Astrocyte (in vitro differentiated cells and primary cell): ENCODE measurements at regions not wholly inside any gene's neighbourhood (a gene's known extent, or its start where the extent isn't known, plus 50 kb on each side); places are given as distances from the start of the nearest gene placed in this dataset.

Source experiments
- DNase-seq: peaks from one replicate; pipeline ENCODE4 v3.0.0-alpha.2; 2010; ENCODE audit warnings: low read depth
- FAIRE-seq: peaks from 2 replicates; lab custom pipeline; 2011; peaks lifted over from hg19 to GRCh38; lab: Jason Lieb, UNC
- H2AFZ ChIP-seq: 2 replicates; pipeline ENCODE4 v1.6.0; 2012; ENCODE audit warnings: low read depth, low read length, inconsistent platforms
- H3K27ac ChIP-seq: 2 replicates; pipeline ENCODE4 v1.5.1; 2011; ENCODE audit warnings: low read depth, low read length, inconsistent platforms
- H3K27me3 ChIP-seq: 2 replicates; pipeline ENCODE4 v1.6.0; 2011; ENCODE audit warnings: low read length, inconsistent platforms; ENCODE audit not compliant: insufficient read depth
- H3K36me3 ChIP-seq: 2 replicates; pipeline ENCODE4 v1.5.1; 2011; ENCODE audit warnings: low read length, inconsistent platforms; ENCODE audit not compliant: insufficient read depth
- H3K4me1 ChIP-seq: 2 replicates; pipeline ENCODE4 v1.5.1; 2011; ENCODE audit warnings: low read length, inconsistent platforms; ENCODE audit not compliant: insufficient read depth
- H3K4me2 ChIP-seq: 2 replicates; pipeline ENCODE4 v1.6.0; 2012; ENCODE audit warnings: low read length, inconsistent platforms
- H3K4me3 ChIP-seq: 2 replicates; pipeline ENCODE4 v1.5.1; 2011; ENCODE audit warnings: low read depth, mild to moderate bottlenecking, low read length, inconsistent platforms; ENCODE audit not compliant: insufficient read depth
- H3K79me2 ChIP-seq: 2 replicates; pipeline ENCODE4 v1.6.0; 2012; ENCODE audit warnings: mild to moderate bottlenecking, low read length, inconsistent platforms; ENCODE audit not compliant: insufficient read depth
- H3K9ac ChIP-seq: 2 replicates; pipeline ENCODE4 v1.6.0; 2012; ENCODE audit warnings: mild to moderate bottlenecking, low read length, inconsistent platforms
- H3K9me3 ChIP-seq: 2 replicates; pipeline ENCODE4 v1.5.1; 2012; ENCODE audit warnings: low read depth, mild to moderate bottlenecking, low read length, inconsistent platforms; ENCODE audit not compliant: insufficient read depth
- H4K20me1 ChIP-seq: 2 replicates; pipeline ENCODE4 v1.6.0; 2012; ENCODE audit warnings: low read length, inconsistent platforms; ENCODE audit not compliant: insufficient read depth
- H3K27ac Mint-ChIP-seq: one replicate; pipeline ENCODE4 v1.8.0; 2021; ENCODE audit warnings: mild to moderate bottlenecking, mixed read lengths; ENCODE audit not compliant: unreplicated experiment
- H3K27me3 Mint-ChIP-seq: one replicate; pipeline ENCODE4 v1.8.0; 2021; ENCODE audit warnings: low read depth, mixed read lengths; ENCODE audit not compliant: unreplicated experiment
- H3K36me3 Mint-ChIP-seq: one replicate; pipeline ENCODE4 v1.8.0; 2021; ENCODE audit warnings: low read depth, mixed read lengths; ENCODE audit not compliant: unreplicated experiment
- H3K4me1 Mint-ChIP-seq: one replicate; pipeline ENCODE4 v1.8.0; 2021; ENCODE audit warnings: low read depth, mixed read lengths; ENCODE audit not compliant: unreplicated experiment
- H3K4me3 Mint-ChIP-seq: one replicate; pipeline ENCODE4 v1.8.0; 2021; ENCODE audit warnings: mild to moderate bottlenecking, moderate library complexity, mixed read lengths; ENCODE audit not compliant: unreplicated experiment
- H3K9me3 Mint-ChIP-seq: one replicate; pipeline ENCODE4 v1.8.0; 2021; ENCODE audit warnings: mild to moderate bottlenecking, mixed read lengths; ENCODE audit not compliant: unreplicated experiment
- CTCF ChIP-seq: IDR thresholded peaks from 2 replicates; pipeline ENCODE4 v1.5.1; 2011; ENCODE audit warnings: low read depth, mild to moderate bottlenecking, inconsistent platforms, low read length, moderate library complexity; ENCODE audit not compliant: insufficient read depth
- EZH2 ChIP-seq: IDR thresholded peaks from 2 replicates; pipeline ENCODE4 v1.6.1; 2012; ENCODE audit warnings: mild to moderate bottlenecking, low read length, inconsistent platforms; ENCODE audit not compliant: insufficient read depth

- Histone ChIP-seq H3K4me1 (no peaks in the 10 kb centered on the region), H3K9me3 (no peaks in the 10 kb centered on the region), H3K27ac (no peak overlapping the region), H3K27me3 (no peaks in the 10 kb centered on the region), H4K20me1 (no peaks in the 10 kb centered on the region), H2AFZ (no peak overlapping the region), H3K36me3 (no peaks in the 10 kb centered on the region), H3K4me3 (no peak overlapping the region), H3K9ac (no peak overlapping the region), H3K79me2 (no peaks in the 10 kb centered on the region), H3K4me2 (no peak overlapping the region)
- FAIRE-seq (no peak), DNase-seq (no peak)
- Mint-ChIP-seq H3K9me3 (peaks cover 6% of the 10 kb centered on the region), H3K4me1 (no peaks in the 10 kb centered on the region), H3K27me3 (no peaks in the 10 kb centered on the region), H3K27ac (no peak overlapping the region), H3K4me3 (no peak overlapping the region), H3K36me3 (no peaks in the 10 kb centered on the region)
- TF ChIP-seq EZH2 (no peak), CTCF (no peak)
Observed at GRCh38 chr4:33661636-33662035, 2582.7 kb downstream of the ARAP2 start.

GRCh38 chr4:33685939-33686338 is 2558.4 kb downstream of the ARAP2 start:
- no peaks in the 10 kb centered on the region for H3K9me3 ChIP-seq

More at GRCh38 chr4:33685939-33686338, 2558.4 kb downstream of the ARAP2 start:
- Histone ChIP-seq H3K27ac (no peak overlapping the region), H3K4me1 (no peaks in the 10 kb centered on the region), H3K27me3 (no peaks in the 10 kb centered on the region), H3K9ac (no peak overlapping the region), H3K4me3 (no peak overlapping the region), H2AFZ (no peak overlapping the region), H3K79me2 (no peaks in the 10 kb centered on the region), H3K36me3 (no peaks in the 10 kb centered on the region), H4K20me1 (no peaks in the 10 kb centered on the region), H3K4me2 (no peak overlapping the region)
- Mint-ChIP-seq H3K4me1 (no peaks in the 10 kb centered on the region), H3K9me3 (no peaks in the 10 kb centered on the region), H3K36me3 (no peaks in the 10 kb centered on the region), H3K27ac (no peak overlapping the region), H3K27me3 (no peaks in the 10 kb centered on the region), H3K4me3 (no peak overlapping the region)
- FAIRE-seq = no peak
- DNase-seq = no peak
- TF ChIP-seq EZH2 (no peak), CTCF (no peak)
